ENCODE measurements at regions not wholly inside any gene's neighbourhood (a gene's known extent, or its start where the extent isn't known, plus 50 kb on each side); places are given as distances from the start of the nearest gene placed in this dataset.

GRCh38 chr14:50049703-50050570, 66.4 kb downstream of the VCPKMT start:
- TF ChIP-seq CTCF (conservative IDR thresholded peaks at IDR 0.05; ENCODE audit: low read depth, low read length) (no peak), EZH2 (IDR thresholded peaks at IDR 0.05; ENCODE audit: borderline replicate concordance, low read depth, low read length, poor library complexity, severe bottlenecking) (no peak)

Measured in A673 (cell line).